HG02852 (cell line): ENCODE measurements at regions not wholly inside any gene's neighbourhood (a gene's known extent, or its start where the extent isn't known, plus 50 kb on each side); places are given as distances from the start of the nearest gene placed in this dataset.
"Not testable (repeated sequence)": the region's sequence is repeated elsewhere in the genome, so short reads cannot be mapped to it uniquely, and the experiment has no call there.

Source experiments
- ATAC-seq: cut with Tn5 transposase; IDR thresholded peaks from one replicate; pipeline ENCODE4 v1.9.1; 2021; ENCODE audit warnings: mild to moderate bottlenecking, moderate library complexity; ENCODE audit not compliant: unreplicated experiment

GRCh38 chrX:27162496-27162895 is 300.6 kb downstream of the PPP4R3C start:
- no peak for ATAC-seq

DNA sequence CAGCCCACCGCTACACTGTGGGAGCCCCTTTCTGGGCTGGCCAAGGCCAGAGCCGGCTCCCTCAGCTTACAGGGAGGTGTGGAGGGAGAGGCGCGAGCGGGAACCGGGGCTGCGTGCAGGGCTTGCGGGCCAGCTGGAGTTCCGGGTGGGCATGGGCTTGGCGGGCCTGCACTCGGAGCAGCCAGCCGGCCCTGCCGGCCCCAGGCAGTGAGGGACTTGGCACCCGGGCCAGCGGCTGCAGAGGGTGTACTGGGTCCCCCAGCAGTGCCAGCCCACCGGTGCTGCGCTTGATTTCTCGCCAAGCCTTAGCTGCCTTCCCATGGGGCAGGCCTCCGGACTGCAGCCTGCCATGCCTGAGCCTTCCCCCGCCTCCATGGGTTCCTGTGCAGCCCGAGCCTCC is 306.2 kb downstream of the PPP4R3C start:
- ATAC-seq: not testable (repeated sequence)

DNA sequence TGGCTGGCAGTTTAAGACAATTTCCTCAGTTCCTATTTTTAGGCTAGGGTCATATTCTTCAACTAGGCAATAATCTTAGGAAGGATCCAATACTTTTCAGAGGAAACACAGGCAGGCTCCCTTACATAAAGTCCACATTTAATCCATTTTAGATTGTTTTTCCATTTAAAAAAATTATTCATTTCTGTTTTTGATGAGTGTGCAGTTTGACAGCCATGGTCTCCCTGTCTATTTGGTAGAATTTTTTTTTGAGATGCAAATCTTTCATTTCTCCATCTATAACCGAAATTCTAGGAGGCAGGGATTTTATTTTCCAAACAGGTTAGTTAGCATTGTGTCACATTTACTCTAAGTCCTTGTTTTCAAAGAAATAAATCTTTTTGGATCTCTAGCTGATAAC is 326.8 kb downstream of the PPP4R3C start:
- ATAC-seq: no peak

GRCh38 chrX:27132862-27133261 is 330.3 kb downstream of the PPP4R3C start:
- no peak for ATAC-seq

DNA sequence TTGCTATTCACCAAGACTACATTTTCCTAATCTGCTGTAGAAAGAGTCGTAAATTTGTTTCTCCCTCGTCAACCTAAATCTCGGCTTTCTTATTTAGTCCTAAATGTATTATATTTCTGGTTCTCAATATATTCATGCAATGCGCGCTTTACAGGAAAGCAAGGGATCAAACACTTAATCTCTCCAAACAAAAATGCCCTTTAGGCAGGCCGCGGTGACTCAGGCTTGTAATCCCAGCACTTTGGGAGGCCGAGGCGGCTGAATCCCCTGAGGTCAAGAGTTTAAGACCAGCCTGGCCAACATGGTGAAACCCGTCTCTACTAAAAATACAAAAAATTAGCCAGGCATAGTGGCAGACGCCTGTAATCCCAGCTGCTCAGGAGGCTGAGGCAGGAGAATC is 376.0 kb downstream of the PPP4R3C start:
- not testable (repeated sequence) for ATAC-seq

GRCh38 chrX:27086237-27086636 is 376.9 kb downstream of the PPP4R3C start:
- ATAC-seq: no peak

GRCh38 chrX:27085346-27085745 is 377.8 kb downstream of the PPP4R3C start:
- no peak for ATAC-seq

GRCh38 chrX:27078371-27078770 is 384.8 kb downstream of the PPP4R3C start:
- no peak for ATAC-seq

- no peak for ATAC-seq
Observed at GRCh38 chrX:27057883-27058282, 405.3 kb downstream of the PPP4R3C start.

DNA sequence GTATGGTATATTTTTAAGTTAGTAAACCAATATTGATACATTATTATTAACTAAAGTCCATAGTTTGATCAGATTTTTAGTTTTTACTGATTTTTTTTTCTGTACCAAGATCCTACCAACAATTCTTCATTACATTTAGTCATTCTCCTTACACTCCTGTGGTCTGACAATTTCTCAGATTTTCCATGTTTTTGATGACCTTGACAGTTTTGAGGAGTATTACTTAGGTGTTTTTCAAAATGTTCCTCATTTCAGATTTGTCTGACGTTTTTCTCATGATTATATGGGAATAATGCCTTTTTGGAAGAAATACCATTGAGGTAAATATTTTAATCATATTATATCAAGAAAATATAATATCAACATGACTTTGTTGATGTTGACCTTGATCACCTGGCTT is 423.8 kb downstream of the PPP4R3C start:
- ATAC-seq: no peak

DNA sequence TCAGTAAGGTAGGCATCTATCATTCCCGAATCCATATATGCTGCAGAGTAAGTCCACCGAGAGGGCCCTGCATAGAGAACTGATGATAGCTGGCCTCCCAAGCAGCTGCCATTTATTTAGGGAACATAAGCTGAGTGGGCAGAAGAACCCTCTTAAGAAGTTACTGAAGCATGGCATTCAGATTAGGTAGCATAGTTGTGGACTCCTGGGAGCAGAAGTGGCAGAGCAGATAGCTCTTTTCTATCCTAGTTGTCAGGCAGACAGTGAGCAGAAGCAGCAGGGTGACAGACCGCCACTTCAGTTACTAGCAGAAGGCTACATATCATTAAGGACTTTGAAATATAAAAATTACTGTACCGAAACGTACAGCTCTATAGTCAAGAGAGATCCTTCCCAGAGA is 454.7 kb downstream of the PPP4R3C start:
- no peak for ATAC-seq

DNA sequence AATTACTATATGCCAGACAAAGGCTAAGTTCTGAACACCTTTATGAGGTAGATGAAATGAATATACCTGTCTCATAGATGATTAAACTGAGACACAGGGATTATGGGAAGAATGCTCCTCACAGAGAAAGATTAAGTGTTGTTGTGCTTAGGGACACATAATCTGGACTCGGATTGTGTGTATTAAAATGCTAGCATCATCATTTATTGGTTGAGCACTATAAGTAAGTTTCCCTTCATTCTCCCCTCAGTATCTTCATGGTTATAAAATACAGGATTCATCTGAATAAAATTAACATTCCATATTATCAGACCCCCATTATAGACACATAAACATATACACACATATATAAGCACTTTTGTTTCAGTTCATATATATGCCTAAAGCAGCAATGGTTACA is 463.5 kb downstream of the PPP4R3C start:
- ATAC-seq: no peak

DNA sequence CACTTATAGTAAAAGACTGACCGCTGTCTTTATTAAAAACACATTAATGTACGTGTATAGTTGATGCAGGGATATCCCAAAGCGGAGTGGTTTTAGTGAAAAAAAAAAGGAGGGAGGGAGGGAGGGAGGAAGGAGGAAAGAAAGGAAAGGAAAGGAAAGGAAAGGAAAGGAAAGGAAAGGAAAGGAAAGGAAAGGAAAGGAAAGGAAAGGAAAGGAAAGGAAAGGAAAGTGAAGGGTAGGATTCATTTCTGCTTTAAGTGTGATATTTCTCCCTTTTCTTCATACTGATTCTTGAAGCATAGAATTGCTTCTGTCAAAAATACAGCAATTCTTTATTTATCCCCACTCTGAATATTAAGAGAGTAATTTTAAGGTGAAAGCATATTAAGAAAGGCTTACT is 504.9 kb downstream of the PPP4R3C start:
- no peak for ATAC-seq

- ATAC-seq: no peak
Observed at GRCh38 chrX:26954029-26954428, 509.1 kb downstream of the PPP4R3C start.

DNA sequence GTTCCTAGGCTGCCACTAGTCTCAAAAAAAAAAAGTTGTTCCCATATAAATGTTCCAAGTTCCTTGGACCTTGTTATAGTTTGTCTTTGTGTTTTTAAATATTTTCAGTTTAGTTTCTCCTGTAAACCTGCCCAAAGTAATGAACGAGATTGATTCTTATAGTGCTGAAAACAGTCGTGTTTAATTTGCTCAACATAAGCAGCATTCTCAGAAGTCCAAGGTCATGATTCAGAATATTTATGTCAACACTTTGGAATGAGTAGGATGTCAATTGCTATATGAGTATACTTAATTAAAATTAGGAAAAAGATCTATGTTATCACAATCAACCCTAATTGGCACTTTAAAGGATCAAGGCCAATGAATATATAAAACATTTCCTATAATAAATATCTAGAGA is 510.9 kb downstream of the PPP4R3C start:
- ATAC-seq: no peak

- no peak for ATAC-seq
Observed at GRCh38 chrX:26927419-26927818, 535.7 kb downstream of the PPP4R3C start.

DNA sequence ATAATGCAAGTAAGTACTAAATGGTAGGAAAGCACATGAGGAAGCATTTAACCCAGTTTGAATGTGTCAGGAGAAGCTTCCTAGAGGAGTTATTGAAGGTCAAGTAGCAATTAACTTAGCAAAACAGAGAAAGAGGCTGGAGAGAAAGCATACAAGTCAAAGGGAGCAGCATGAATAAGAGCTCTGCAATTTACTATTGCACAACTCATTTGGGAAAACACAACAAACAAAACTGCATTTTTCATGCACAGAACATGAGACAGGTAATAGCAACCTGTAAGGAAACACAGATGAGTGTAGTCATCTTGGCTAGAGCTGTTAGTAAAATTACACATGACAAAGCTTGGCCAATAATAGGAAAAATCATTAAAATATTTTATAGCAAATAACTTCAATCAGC is 538.1 kb downstream of the PPP4R3C start:
- no peak for ATAC-seq

GRCh38 chrX:26922278-26922677 is 540.9 kb downstream of the PPP4R3C start:
- no peak for ATAC-seq

DNA sequence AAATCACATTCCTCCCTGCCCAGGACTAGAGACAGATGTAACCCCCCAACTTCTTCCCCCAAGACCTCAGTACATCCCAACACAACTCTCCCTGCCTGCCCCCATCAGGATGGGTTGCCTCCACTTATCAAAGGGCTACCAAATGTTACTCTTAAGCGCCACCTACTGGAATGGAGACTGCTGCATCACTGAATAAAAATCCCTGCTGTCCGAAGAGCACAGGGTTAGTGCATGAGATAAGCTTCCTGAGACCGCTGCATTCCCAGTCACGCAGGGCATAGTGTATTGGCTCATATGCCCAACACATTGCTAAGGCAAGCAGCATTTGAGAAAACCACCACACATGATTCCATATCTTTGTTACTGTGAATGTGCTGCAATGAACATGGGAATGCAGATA is 544.5 kb downstream of the PPP4R3C start:
- ATAC-seq: no peak

- ATAC-seq: no peak
Observed at GRCh38 chrX:26916991-26917390, 546.1 kb downstream of the PPP4R3C start.

GRCh38 chrX:26915064-26915463 is 548.1 kb downstream of the PPP4R3C start:
- ATAC-seq: no peak

DNA sequence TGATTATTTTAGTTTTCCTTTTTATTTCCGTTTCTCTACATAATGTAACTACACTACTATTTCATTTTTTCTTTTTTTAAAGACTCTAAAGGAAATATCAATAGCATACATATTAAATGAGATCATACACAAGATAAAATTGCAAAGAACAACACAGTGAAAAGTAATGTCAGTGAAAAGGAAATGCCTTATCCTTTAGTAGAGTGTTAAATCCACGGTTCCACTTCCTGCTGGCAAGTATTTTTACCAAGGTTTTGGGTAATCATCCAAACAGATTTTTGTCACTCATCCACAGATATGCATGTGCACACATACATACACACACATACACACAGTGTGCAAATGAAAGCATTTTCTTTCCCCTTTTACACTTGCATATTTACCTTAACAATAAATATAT is 548.9 kb downstream of the PPP4R3C start:
- no peak for ATAC-seq

DNA sequence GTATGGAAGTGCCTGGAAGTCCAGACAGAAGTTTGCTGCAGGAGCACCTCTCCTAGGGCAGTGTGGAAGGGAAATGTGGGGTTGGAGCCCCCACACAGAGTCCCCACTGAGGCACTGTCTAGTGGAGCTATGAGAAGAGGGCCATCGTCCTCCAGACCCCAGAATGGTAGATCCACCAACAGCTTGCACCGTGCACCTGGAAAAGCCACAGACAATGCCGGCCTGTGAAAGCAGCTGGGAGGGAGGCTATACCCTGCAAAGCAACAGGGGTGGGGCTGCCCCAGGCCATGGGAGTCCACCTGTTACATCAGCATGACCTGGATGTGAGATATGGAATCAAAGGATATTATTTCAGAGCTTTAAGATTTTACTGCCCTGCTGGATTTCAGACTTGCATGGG is 551.4 kb downstream of the PPP4R3C start:
- ATAC-seq: not testable (repeated sequence)

DNA sequence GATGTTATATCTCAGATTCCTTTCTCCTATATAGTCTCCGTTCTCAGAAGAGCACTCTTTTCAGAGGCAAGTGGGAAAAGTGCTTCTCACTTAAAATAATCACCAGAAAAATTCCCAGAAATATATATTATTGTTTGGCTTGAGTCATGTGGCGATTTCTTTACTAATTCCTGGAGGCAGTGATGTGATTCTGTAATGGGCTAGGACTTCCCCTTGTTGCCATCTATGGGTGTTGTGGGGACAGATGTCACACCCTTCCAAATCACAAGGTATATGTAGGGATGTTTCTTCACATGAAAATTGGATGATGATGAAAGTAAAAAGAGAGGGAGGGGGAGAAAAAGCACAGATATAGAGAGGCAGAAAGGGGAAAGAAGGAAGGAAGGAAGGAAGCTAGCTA is 553.4 kb downstream of the PPP4R3C start:
- no peak for ATAC-seq
